DND-41 (cell line): ENCODE measurements at regions not wholly inside any gene's neighbourhood (a gene's known extent, or its start where the extent isn't known, plus 50 kb on each side); places are given as distances from the start of the nearest gene placed in this dataset.

ENCODE experiments used
- ATAC-seq: fragments of 200-7000 bp; cut with Tn5 transposase; 3 replicates; pipeline ENCODE4 v1.9.1; 2021; ENCODE audit warnings: low read depth; ENCODE audit not compliant: insufficient read depth
- DNase-seq: peaks from one replicate; pipeline ENCODE4 v3.0.0-alpha.2; 2020
- H2AFZ ChIP-seq: 2 replicates; pipeline ENCODE4 v1.6.0; 2012; ENCODE audit warnings: low read depth, low read length
- H3K27ac ChIP-seq: 2 replicates; pipeline ENCODE4 v1.5.1; 2012; ENCODE audit warnings: low read length, inconsistent platforms
- H3K27me3 ChIP-seq: fragments of 200-600 bp; sonication (generic); 2 replicates; pipeline ENCODE4 v1.6.0; 2012; ENCODE audit warnings: low read length, mild to moderate bottlenecking, inconsistent platforms; ENCODE audit not compliant: insufficient read depth, poor library complexity
- H3K36me3 ChIP-seq: 2 replicates; pipeline ENCODE4 v1.5.1; 2012; ENCODE audit warnings: low read length, inconsistent platforms; ENCODE audit not compliant: insufficient read depth
- H3K4me1 ChIP-seq: 2 replicates; pipeline ENCODE4 v1.5.1; 2012; ENCODE audit warnings: mild to moderate bottlenecking, low read length; ENCODE audit not compliant: insufficient read depth
- H3K4me2 ChIP-seq: 2 replicates; pipeline ENCODE4 v1.6.0; 2012; ENCODE audit warnings: mild to moderate bottlenecking, moderate library complexity, low read length, inconsistent platforms; ENCODE audit not compliant: insufficient read depth
- H3K4me3 ChIP-seq, 2 experiments: fragments of 200-600 bp in 1 of 2; shearing (Covaris generic) in 1 of 2; 2 replicates each; pipeline ENCODE4 v1.5.1; 2012 to 2016; ENCODE audit warnings: inconsistent platforms in 2 of 2, low read length in 2 of 2, mild to moderate bottlenecking in 2 of 2, low read depth in 1 of 2, moderate library complexity in 1 of 2
- H3K79me2 ChIP-seq: 2 replicates; pipeline ENCODE4 v1.6.0; 2012; ENCODE audit warnings: low read length, inconsistent platforms; ENCODE audit not compliant: insufficient read depth
- H3K9ac ChIP-seq: 2 replicates; pipeline ENCODE4 v1.6.0; 2012; ENCODE audit warnings: low read depth, mild to moderate bottlenecking, inconsistent platforms, low read length, moderate library complexity
- H3K9me3 ChIP-seq: 2 replicates; pipeline ENCODE4 v1.5.1; 2012; ENCODE audit warnings: low read length, moderate library complexity, mild to moderate bottlenecking, inconsistent platforms; ENCODE audit not compliant: insufficient read depth, severe bottlenecking
- H4K20me1 ChIP-seq: 2 replicates; pipeline ENCODE4 v1.6.0; 2012; ENCODE audit warnings: low read length; ENCODE audit not compliant: insufficient read depth
- CTCF ChIP-seq: IDR thresholded peaks from 2 replicates; pipeline ENCODE4 v1.5.1; 2012; ENCODE audit warnings: borderline replicate concordance, low read length, moderate library complexity, mild to moderate bottlenecking; ENCODE audit not compliant: poor library complexity, severe bottlenecking; ENCODE audit errors: extremely low read depth
- EZH2 ChIP-seq: IDR thresholded peaks from 3 replicates; pipeline ENCODE4 v1.6.1; 2012; ENCODE audit warnings: borderline replicate concordance, low read depth, mild to moderate bottlenecking, moderate library complexity, low read length, inconsistent platforms; ENCODE audit not compliant: severe bottlenecking

- H3K4me2 ChIP-seq = no peak overlapping the region
- DNase-seq (no peak), ATAC-seq (no peak)
- H3K9me3 ChIP-seq = no peaks in the 10 kb centered on the region
- no peak for TF ChIP-seq CTCF
- no peak for TF ChIP-seq EZH2
- H4K20me1 ChIP-seq = no peaks in the 10 kb centered on the region
- H2AFZ ChIP-seq = no peak overlapping the region
- H3K4me3 ChIP-seq = no peak overlapping the region
- H3K27ac ChIP-seq = no peak overlapping the region
- no peak overlapping the region for H3K9ac ChIP-seq
- no peaks in the 10 kb centered on the region for H3K27me3 ChIP-seq
- no peaks in the 10 kb centered on the region for H3K36me3 ChIP-seq
- no peaks in the 10 kb centered on the region for H3K4me1 ChIP-seq
- H3K79me2 ChIP-seq = no peaks in the 10 kb centered on the region
Measured at GRCh38 chr1:14420686-14421085, 177.8 kb upstream of the KAZN start.

- Histone ChIP-seq H4K20me1 (no peaks in the 10 kb centered on the region), H3K9me3 (no peaks in the 10 kb centered on the region), H3K4me2 (no peak overlapping the region), H3K27ac (no peak overlapping the region), H3K9ac (no peak overlapping the region), H3K4me3 (no peak overlapping the region), H3K4me1 (no peaks in the 10 kb centered on the region), H2AFZ (no peak overlapping the region), H3K27me3 (no peaks in the 10 kb centered on the region), H3K79me2 (no peaks in the 10 kb centered on the region), H3K36me3 (no peaks in the 10 kb centered on the region)
- TF ChIP-seq CTCF (no peak), EZH2 (no peak)
- DNase-seq (no peak), ATAC-seq (no peak)
Measured at GRCh38 chr1:14421295-14421976, 177.0 kb upstream of the KAZN start.

- ATAC-seq (no peak), DNase-seq (no peak)
- Histone ChIP-seq H3K36me3 (no peaks in the 10 kb centered on the region), H3K79me2 (no peaks in the 10 kb centered on the region), H3K4me3 (no peak overlapping the region), H2AFZ (no peak overlapping the region), H3K9ac (no peak overlapping the region), H3K27ac (no peak overlapping the region), H3K27me3 (no peaks in the 10 kb centered on the region), H3K4me1 (no peaks in the 10 kb centered on the region), H3K9me3 (no peaks in the 10 kb centered on the region), H4K20me1 (no peaks in the 10 kb centered on the region), H3K4me2 (no peak overlapping the region)
- no peak for TF ChIP-seq EZH2
- TF ChIP-seq CTCF = no peak
Measured at GRCh38 chr1:14421977-14422609, 176.4 kb upstream of the KAZN start.
